HG03103 (cell line): ENCODE measurements at regions not wholly inside any gene's neighbourhood (a gene's known extent, or its start where the extent isn't known, plus 50 kb on each side); places are given as distances from the start of the nearest gene placed in this dataset.
"Not testable (repeated sequence)": the region's sequence is repeated elsewhere in the genome, so short reads cannot be mapped to it uniquely, and the experiment has no call there.

Experiments used
- ATAC-seq: cut with Tn5 transposase; IDR thresholded peaks from one replicate; pipeline ENCODE4 v1.9.1; 2021; ENCODE audit warnings: low read depth; ENCODE audit not compliant: unreplicated experiment

DNA sequence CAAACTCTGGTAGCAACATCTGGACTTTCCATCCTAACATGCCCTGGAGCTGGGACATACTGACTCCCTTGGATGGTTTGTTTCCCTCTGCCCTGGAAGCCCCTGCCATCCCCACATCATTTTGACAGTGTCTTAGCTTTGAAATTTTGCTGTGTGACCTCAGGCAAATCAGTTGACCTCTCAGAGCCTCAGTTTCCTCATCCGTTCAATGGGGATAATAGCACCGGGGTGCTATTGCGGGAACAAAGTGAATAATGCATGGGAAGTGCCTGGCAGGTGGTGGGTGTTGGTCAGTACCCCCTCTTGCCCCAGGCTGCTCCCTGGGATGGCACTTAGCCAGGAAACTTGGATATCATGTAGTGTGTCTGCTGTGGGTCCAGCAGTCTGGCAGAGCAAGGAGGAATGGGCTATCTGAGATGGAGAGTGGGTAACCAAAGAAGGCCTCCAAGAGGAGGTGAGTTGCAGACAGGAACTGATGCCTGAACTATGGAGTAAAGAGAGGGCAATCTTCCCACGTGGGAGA lies 88.6 kb downstream of the MRPL14 start:
- no peak for ATAC-seq

DNA sequence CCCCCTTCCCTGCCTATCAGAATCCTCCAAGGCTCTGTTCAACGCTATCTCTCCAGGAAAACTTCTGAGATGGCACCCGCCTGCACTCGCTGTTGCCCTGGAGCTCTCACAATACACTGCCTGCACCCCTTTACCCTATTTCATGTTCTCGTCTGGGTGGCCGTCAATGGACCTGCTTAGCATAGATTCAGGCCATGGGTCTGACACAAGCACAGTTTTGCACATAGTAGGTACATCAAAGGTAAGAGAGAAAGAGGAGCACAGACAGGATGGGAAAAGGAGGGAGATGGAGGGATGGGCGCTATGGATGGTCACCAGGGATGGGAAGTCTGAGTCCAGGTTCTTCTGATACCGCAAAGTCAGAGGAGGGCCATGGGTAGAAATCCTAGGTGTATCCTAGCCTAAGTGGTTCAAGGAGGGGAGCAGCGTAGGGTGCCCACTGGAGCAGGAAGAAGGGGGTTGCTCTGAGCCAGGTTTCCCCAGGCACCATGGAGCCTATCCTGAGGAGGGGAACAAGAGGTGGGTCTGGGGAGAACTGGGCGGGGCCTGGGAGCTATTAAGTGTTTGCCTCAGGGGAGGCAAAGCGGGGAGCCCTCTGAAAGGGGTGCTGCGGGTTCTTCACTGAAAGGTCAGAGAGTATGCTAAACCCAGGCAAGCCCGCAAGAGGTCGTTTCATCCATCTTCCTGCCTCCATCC lies 89.3 kb downstream of the MRPL14 start:
- no peak for ATAC-seq

DNA sequence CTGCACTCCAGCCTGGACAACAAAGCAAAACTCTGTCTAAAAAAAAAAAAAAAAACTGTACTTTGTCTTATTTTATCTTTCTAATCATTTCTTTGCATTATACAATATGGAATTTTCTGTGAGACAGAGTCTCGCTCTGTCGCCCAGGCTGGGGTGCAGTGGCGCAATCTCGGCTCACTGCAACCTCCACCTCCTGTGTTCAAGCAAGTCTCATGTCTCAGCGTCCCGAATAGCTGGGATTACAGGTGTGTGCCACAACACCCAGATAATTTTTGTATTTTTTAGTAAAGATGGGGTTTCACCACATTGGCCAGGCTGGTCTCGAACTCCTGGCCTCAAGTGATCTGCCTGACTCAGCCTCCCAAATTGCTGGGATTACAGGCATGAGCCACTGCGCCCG lies 90.0 kb downstream of the MRPL14 start:
- ATAC-seq = not testable (repeated sequence)

DNA sequence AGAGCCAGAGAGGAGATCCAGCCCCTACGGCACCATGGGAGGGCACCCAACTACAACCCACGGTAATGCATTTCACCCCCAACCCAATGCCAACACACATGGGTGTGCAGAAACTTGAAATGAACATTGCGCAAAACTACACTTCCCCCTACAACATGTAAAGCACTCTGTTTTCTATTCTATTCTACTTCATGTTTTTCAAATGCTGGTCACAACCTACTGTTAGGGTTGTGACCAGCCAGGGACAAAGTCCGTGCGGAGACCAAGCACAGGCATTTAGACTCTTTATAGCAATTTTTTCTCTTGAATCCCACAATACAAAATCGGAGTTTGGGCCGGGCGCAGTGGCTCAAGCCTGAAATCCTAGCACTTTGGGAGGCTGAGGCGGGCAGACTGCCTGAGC lies 90.6 kb downstream of the MRPL14 start:
- ATAC-seq = no peak

DNA sequence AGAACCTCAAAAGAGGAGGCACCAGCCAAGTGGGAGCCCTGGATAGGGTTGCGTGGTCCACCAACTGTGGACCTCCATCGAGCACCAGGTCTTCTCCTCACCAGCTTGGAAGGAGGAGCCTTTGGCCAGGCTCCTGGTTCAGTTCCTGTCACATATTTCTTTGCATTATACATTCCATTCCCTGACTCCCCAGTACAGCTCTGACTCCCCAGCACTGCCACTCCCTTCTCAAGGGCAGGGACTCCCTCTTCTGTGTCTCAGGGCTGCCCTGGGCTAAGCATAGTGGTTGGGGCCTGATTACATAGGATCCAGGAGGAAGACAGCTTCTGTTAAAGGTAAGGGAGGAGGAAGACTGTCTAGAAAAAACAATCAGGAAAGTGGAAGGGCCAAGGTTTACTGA lies 91.1 kb downstream of the MRPL14 start:
- ATAC-seq = no peak

DNA sequence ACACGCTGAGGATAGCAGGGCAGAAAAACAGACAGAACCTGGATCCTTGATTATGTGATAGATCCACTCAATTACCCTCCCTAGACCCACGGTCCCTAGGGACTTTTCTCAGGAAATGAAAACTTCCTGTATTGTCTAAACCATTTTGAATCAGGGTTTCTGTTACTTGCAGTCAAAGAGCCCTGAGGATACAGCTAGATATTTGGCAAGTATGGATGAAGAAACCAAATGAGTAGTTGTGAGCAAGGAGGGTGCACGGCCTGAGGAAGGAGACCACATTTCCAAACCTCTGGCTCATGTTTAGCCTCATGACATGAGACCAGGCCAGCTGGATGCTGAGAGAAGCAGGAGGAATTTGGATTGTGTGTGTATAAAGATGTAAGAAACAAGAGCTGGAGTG lies 91.6 kb downstream of the MRPL14 start:
- ATAC-seq = no peak

DNA sequence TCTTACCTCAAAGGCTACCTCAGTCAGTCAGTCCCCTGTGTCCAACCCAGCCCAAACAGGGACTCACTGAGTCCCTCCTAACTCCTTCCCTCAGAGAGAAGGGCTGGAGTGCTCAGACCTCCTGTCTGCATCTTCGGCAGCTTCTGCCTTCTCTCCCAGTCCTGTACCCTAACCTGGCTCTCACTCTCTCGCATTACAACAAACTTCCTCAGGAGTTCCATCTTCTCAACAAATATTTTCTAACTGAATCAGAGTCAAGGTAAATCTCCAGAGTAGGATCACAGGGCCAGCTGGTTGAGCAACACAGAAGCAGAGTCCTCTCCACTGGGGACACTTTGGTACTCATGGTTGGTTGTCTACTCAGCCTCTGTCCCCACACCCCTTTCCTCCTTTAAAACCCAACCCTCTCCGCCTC lies 92.3 kb downstream of the MRPL14 start:
- no peak for ATAC-seq

DNA sequence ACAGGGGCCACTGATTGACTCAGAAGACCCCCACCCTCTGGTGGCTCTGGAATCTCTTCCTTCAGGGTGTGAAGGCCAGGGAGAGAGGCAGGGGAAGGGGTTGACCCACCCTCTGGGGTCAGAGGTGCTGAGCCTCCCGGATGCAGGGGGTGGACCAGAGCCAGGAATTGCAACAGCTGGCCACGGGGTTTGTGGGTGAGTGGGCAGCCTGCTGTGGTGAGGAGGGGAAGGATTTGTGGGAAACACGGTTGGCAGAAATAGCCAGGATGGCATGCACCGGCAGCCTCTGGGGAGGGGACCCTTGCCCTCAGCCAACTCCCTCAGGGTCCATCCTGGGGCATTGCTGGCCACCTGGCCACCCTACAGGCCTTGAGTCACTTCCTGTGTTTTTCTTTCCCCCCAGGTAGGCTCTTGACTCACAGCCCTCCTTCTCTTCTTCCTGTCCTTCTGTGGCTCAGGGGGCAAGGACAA lies 92.8 kb downstream of the MRPL14 start:
- ATAC-seq = no peak

DNA sequence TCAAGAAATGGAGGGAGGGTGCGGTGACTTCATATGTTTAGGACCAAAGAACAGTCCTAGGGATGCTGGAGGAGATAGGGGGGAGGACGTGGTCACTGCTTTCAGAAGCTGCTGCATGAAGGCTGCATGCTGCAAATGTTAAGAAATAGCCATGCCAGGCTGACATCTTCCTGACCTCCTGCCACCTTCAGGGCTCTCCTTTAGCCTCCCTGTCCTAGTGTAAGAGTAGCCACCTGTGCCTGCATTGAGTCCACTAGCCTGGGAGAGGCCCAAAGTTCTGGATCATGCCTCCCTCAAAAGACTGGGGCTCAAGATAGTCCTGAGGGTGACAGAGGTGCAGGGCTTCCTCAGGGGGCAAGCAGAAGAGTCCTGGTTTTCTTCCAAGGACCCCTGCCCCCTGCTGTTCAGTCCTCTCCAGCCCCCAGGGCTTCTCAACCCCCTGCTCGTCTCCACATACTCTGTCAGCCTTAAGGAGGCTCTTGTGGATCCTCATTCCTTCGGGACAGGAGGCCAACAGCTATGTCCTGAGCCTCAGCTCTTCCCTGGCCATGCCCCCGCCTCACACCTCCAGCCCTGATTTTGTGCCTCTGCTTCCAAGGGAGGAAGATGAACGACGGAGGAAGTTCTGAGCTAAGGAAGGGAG lies 96.3 kb downstream of the MRPL14 start:
- no peak for ATAC-seq

DNA sequence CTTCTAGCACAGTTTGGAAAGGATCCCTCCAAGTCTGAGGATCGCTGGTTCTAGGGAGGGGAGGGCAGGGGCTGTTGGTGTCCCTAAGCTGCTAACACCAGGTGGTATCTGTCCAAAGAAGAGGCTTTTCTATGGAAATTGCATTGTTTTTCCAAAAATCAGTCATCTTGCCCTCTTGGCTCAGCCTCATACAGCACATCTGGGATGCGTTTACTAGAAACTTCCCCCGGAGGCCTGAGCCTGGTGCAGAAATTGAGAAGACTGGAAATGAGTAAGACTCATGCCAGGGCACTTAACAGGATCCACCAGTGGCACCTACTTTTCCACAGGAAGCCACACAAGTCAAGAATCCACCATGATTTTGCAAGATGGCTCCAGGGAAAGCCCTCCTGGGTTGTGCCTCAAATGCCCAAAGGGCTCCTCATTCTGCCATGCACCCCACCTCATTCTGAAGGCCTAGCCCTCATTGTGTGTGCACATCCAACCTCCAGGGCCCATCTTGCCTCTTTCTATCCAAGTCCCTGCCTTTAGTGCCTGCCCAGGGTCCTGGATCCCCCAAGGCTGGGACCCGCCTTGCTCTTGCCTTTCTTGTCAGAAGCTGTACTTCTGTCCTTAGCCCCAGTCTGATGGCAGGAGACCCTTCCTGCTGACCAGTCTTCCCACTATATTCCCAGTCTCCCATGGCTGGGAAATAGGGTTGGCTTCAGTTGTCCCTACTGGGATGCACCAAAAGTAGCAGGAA lies 97.6 kb downstream of the MRPL14 start:
- ATAC-seq = no peak

DNA sequence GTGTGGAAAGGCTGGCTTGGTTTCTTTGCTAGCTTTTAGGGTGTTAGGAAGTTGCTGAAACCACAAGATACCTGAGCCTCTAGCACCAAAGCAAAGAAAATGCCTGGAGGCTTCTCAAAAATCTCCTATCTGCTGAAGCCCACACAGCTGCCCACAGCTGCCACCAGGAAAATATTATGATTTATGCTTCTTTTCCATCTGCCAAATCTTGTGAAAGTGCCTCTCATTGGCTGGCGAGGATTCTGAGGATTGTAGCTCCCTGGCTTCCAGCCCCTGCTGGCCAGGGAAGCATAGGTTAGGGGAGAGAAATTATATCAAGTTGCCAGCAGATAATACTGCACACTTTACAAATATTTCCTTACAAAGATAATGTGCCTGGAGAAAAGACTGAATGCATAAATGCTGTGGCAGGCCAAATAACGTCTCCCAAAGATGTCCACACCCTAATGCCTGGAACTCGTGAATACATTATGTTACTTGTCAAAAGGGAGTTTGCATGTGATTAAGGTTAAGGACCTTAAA lies 98.4 kb downstream of the MRPL14 start:
- no peak for ATAC-seq

DNA sequence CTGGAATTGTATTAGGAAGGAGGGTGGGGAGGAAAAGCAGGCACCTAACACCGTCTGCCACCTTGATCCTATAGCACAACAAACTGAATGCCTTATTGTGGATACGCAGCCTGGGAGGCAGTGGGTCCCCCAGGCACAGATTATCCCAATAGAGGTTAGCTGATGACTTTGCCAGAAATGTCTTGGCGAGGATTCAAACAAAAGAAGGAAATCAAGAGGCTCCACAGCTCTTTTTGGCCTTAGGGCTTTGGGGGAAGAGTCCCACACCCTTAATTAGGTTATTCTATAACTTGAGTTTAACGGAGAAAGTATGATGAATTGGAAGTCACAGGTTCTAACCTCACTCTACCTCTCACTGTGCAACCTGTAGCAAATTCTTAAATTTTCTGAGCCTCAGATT lies 102.0 kb downstream of the MRPL14 start:
- ATAC-seq = no peak

DNA sequence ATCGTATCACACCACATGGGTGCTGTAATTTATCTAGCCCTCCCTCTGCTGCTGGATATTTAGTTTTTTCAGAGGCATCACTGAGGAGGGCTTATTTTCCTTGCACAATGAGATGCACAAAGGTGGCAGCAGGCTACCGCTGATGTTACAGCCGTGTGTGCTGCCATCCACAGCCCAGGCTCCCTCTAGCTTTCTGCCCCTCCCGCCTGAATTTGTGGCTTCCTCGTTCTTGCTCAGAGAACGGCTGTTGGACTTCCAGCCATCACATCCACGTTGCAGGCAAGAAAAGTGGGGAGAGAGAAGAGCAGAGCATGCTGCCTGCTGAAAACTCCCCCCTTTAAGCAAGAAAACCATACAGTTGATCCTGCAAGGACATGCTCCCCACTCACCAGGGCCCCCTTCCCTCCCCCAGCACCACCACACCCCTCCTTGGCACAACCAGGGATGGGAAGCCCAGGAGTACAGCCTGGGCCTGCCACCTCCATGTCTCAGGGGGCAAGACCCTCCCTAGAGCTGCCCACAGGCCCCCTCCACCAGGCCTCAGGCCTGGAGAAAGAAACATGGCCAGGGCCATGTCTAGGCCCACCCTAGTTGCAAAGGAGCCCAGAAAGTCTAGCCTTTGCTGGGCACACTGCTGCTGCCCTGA lies 102.6 kb downstream of the MRPL14 start:
- ATAC-seq = no peak

DNA sequence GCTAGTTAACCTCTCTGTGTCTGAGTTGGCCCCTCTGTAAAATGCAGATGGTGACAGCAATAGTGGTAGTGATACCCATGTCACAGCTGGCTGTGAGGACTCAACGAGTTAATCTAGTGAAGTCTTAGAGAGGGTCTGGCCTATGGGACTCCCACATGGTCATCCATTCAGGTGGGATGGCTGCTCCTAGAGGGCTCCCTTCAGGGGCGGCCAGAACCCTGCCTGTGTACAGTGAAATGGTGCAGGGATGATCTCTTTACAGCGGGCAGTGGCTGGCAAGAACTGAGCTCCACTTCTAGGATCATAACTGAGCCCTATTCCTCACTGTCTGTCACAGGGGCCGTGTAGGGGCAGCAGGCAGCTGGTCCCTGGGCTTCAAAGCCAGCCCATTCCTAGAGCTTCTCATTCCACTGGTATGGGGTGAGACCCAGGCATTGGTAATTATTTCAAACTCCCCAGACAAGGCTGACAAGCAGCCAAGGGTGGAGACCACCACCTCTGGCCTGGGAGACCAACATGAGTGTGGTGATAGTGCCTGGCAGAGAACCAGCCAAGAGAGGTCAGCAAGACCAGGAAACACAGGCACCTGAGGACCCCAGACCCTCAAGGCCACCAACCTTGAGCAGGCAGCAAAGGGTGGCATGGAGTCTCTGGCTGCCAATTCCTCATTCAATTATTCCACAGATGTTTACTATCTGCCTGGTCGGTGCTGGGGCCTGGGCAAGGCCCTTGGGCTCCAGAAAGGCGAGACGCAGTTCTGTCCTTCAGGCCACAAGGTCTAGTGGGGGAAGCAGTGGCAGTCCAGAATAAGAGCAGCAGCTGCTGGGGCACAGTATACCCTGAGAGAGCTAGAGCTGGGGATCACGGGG lies 103.4 kb downstream of the MRPL14 start:
- ATAC-seq = no peak

DNA sequence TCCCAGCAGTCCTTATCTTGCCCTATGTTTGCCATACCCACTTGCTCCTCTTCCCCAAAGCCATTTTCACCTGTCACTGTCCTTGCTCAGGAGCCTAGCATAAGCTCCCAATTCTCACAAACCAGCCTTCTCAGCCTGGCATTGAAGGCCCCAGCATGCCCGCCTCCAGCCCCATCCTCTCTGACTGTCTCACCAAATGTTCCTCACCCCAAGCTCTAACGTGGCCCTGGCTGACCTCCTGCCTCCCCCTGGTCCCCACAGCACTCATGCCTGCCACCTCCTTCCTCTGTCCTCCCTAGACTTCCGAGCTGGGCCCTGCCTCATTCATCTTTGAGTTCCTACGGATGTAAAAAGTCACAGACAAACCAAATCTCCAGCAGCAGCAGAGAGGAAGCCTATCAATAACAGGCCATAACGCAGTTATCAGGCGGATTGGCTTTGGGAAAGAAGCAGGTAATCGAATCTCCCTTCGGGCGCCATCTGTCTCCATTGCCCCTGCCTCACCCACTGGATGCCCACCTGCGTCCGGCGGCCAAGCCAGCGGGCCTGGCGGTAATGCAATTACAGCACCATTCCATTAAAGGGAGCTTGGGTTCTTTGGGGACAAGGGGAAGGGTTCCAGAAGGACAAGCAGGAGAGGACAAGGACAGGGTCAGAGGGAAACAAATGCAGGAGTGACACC lies 104.4 kb downstream of the MRPL14 start:
- ATAC-seq = no peak

DNA sequence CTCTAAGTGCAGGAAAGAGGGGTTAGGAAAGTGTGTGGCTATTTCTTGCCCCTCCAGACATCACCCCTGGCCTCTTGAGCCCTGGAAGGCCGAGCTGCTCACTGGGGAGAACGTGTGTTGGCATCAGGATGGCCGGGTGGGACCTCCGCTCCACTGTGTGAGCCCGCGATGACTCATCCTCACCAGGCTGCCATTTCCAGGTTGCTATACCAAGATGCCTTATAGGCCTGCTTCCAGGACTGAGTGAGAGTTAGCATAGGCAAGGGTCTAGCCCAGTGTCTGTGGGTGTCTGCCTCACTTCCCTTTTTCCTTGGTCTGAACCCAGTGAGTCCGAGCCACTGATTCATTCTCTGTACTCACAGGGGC lies 105.0 kb downstream of the MRPL14 start:
- no peak for ATAC-seq

DNA sequence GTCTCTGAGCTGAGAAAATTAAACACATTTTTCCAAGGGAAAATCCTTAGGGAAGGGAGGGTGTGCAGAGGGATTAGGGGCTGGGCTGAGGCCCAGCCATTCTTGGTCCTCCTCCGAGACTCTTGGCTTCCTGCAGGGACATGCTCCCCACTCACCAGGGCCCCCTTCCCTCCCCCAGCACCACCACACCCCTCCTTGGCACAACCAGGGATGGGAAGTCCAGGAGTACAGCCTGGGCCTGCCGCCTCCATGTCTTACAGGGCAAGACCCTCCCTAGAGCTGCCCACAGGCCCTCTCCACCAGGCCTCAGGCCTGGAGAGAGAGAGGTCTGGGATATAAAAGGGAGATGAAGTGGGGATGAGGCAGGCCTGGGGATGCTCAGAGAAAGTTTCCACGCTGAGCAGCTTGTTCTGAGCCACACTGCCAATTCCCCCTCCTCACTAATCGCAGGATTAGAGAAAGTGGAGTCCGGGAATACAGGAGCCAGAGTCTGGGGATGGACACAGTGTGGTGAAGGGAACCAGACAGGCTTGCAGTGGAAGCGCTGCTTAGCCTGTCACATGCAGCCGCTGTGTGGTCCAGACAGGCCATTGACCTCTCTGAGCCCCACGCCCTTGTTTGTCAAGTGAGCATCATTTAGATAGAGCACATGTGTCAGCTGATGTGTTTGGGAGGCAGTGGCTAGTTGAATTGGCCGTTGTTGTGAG lies 105.5 kb downstream of the MRPL14 start:
- no peak for ATAC-seq

DNA sequence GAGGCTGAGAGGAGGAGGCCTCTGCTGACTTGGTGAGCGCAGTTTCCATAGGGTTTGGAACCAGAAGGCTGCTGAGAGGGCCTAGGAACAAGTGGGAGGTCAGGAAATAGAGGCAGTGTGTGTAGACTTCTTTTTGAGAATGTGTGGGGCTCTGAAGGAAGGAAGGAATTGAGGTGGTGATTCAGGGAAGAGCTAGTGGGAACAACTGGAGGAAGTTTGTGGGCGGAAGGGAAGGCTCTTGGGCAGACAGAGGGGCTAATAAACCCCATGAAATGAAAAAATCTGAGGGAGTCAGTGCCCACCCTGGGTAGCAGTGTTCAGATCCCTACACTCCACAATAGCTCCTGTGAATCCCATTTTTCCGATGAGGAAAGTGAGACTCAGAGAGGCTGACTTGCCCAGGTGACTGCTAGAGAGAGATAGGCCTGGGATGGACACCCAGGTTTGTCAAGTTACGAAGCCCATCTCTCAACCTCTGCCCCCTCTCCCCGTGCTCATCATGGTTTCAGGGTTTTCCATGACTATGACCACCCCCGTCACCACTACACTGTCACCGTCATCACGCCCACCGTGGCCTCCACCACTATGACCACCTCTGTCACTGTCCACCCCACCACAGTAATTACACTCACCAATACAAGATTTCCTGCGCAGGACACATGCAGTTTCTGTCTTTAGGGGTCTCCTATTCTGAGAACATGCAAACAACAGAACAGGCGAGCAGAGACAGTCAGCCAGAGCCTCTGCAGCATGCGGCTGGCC lies 106.4 kb downstream of the MRPL14 start:
- no peak for ATAC-seq
